GM18498 (cell line): ENCODE measurements at regions not wholly inside any gene's neighbourhood (a gene's known extent, or its start where the extent isn't known, plus 50 kb on each side); places are given as distances from the start of the nearest gene placed in this dataset.

Experiments used
- ATAC-seq: cut with Tn5 transposase; IDR thresholded peaks from one replicate; pipeline ENCODE4 v1.9.1; 2021; ENCODE audit warnings: mild to moderate bottlenecking, moderate library complexity; ENCODE audit not compliant: unreplicated experiment

GRCh38 chr10:128694168-128694850 lies 568.1 kb upstream of the MKI67 start:
- no peak for ATAC-seq

GRCh38 chr10:128694851-128695725 lies 568.9 kb upstream of the MKI67 start:
- no peak for ATAC-seq

- no peak for ATAC-seq
Measured at GRCh38 chr10:128695931-128696330, 569.7 kb upstream of the MKI67 start.

GRCh38 chr10:128697437-128697836 lies 571.2 kb upstream of the MKI67 start:
- no peak for ATAC-seq

- ATAC-seq: no peak
Measured at GRCh38 chr10:128701381-128701780, 575.2 kb upstream of the MKI67 start.

- ATAC-seq: no peak
Measured at GRCh38 chr10:128701837-128702236, 575.6 kb upstream of the MKI67 start.

- ATAC-seq: no peak
Measured at GRCh38 chr10:128704716-128705115, 578.5 kb upstream of the MKI67 start.

- ATAC-seq: no peak
Measured at GRCh38 chr10:128708182-128708581, 582.0 kb upstream of the MKI67 start.

GRCh38 chr10:128709686-128710085 lies 583.5 kb upstream of the MKI67 start:
- no peak for ATAC-seq

GRCh38 chr10:128710098-128710797 lies 584.0 kb upstream of the MKI67 start:
- no peak for ATAC-seq

- no peak for ATAC-seq
Measured at GRCh38 chr10:128710798-128711183, 584.6 kb upstream of the MKI67 start.

GRCh38 chr10:128711806-128712205 lies 585.6 kb upstream of the MKI67 start:
- ATAC-seq: no peak

- ATAC-seq: no peak
Measured at GRCh38 chr10:128712661-128713400, 586.6 kb upstream of the MKI67 start.

GRCh38 chr10:128713471-128713870 lies 587.2 kb upstream of the MKI67 start:
- ATAC-seq: no peak

GRCh38 chr10:128713874-128714570 lies 587.8 kb upstream of the MKI67 start:
- no peak for ATAC-seq

- no peak for ATAC-seq
Measured at GRCh38 chr10:128714644-128715415, 588.6 kb upstream of the MKI67 start.

GRCh38 chr10:128716181-128716580 lies 590.0 kb upstream of the MKI67 start:
- ATAC-seq: no peak

GRCh38 chr10:128721963-128722445 lies 595.8 kb upstream of the MKI67 start:
- ATAC-seq: no peak

GRCh38 chr10:128722947-128723346 lies 596.7 kb upstream of the MKI67 start:
- ATAC-seq: no peak
